Uterus (tissue), 3 donors: ENCODE measurements at regions not wholly inside any gene's neighbourhood (a gene's known extent, or its start where the extent isn't known, plus 50 kb on each side); places are given as distances from the start of the nearest gene placed in this dataset.

Source experiments
- DNase-seq, 2 donors: peaks; one replicate each; pipeline ENCODE4 v3.0.0-alpha.2; 2019 to 2020
- H3K27ac ChIP-seq, 2 donors: fragments of 200-600 bp; sonication (generic); 1 replicate in 1 of 2; 2 replicates in 1 of 2; pipeline ENCODE4 v1.5.1; 2016 to 2018
- H3K27me3 ChIP-seq, 2 donors: fragments of 200-600 bp; sonication (generic); one replicate each; pipeline ENCODE4 v1.5.1; 2018 to 2019; ENCODE audit warnings: control low read depth in 1 of 2
- H3K36me3 ChIP-seq, 2 donors: fragments of 200-600 bp; sonication (generic); one replicate each; pipeline ENCODE4 v1.5.1; 2019; ENCODE audit warnings: control low read depth in 1 of 2
- H3K4me1 ChIP-seq, 2 donors: fragments of 200-600 bp; sonication (generic); one replicate each; pipeline ENCODE4 v1.5.1; 2018 to 2019; ENCODE audit warnings: control low read depth in 1 of 2
- H3K4me3 ChIP-seq, 2 donors: fragments of 200-600 bp; sonication (generic); 1 replicate in 1 of 2; 2 replicates in 1 of 2; pipeline ENCODE4 v1.5.1; 2018 to 2019; ENCODE audit warnings: mild to moderate bottlenecking in 1 of 2
- H3K9me3 ChIP-seq, 2 donors: fragments of 200-600 bp; sonication (generic); one replicate each; pipeline ENCODE4 v1.5.1; 2019; ENCODE audit warnings: control low read depth in 1 of 2
- POLR2A ChIP-seq, 2 donors: fragments of 450-650 bp; IDR thresholded peaks; one replicate each; pipeline ENCODE4 v1.6.1; 2016; ENCODE audit warnings: antibody characterized with exemption in 2 of 2, mild to moderate bottlenecking in 1 of 2, moderate library complexity in 1 of 2
- intact Hi-C: fragments of 100-400 bp; cut with DNase I; formaldehyde crosslinking; loops from one replicate; pipeline ENCODE4 v1.15.1; 2023; ENCODE audit warnings: low total_unique reads
- TF ChIP-seq, protein P1 (sequence below), 4 experiments: fragments of 200-600 bp in 2 of 4; fragments of 450-650 bp in 2 of 4; sonication (generic) in 2 of 4; IDR thresholded peaks; one replicate each; pipeline ENCODE4 v1.5.1; 2016 to 2019; ENCODE audit warnings: antibody characterized with exemption in 4 of 4, mild to moderate bottlenecking in 2 of 4, moderate library complexity in 1 of 4
- donor health status: DM: yes; HTN: yes; CAD: no.

DNA sequence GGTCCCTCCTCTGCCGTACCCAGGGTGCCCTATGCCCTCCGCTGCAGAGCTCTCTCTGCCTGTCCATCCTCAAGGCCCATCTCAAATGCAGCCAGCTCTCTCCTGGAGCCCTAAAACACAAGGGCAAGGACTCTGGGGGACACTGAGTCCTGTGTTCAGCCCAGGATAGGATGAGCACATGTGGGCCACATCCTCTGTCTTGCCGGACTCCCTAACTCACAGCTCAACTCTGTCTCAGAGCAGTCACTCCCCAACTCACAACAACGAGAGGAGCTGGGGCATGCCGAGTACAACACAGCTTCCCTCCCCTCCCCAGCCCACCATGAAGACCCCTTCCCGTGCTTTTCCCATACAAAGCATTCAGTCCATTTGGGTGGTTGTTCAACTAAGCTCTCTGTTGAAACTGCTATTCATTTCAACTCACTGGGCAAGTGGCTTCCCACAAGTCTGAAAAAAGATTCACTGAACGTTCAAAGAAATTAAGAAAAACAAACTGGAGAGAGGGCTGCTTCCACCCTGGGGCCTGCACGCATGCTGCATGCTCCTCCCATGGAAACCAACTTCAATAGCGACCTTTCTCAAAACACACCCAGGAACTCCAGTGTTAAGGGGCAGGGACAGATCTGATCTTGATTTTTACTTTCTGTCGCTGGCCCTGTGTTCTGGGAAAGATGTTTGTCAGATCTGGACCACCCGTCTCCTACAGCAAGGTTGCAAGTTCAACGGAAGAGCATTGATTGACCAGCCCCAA lies 124.3 kb upstream of the IGF1R start:
- H3K27ac ChIP-seq, result no peak overlapping the region
- no peak for DNase-seq
- no peaks in the 10 kb centered on the region for H3K27me3 ChIP-seq
- H3K4me1 ChIP-seq, result no peaks in the 10 kb centered on the region
- TF ChIP-seq, protein P1, sequence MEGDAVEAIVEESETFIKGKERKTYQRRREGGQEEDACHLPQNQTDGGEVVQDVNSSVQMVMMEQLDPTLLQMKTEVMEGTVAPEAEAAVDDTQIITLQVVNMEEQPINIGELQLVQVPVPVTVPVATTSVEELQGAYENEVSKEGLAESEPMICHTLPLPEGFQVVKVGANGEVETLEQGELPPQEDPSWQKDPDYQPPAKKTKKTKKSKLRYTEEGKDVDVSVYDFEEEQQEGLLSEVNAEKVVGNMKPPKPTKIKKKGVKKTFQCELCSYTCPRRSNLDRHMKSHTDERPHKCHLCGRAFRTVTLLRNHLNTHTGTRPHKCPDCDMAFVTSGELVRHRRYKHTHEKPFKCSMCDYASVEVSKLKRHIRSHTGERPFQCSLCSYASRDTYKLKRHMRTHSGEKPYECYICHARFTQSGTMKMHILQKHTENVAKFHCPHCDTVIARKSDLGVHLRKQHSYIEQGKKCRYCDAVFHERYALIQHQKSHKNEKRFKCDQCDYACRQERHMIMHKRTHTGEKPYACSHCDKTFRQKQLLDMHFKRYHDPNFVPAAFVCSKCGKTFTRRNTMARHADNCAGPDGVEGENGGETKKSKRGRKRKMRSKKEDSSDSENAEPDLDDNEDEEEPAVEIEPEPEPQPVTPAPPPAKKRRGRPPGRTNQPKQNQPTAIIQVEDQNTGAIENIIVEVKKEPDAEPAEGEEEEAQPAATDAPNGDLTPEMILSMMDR (IDR thresholded peaks at IDR 0.05), result no peak
- TF ChIP-seq POLR2A (IDR thresholded peaks at IDR 0.05), result no peak
- no peak overlapping the region for H3K4me3 ChIP-seq
- intact Hi-C loops, result no loop called here
- H3K9me3 ChIP-seq, result no peaks in the 10 kb centered on the region
- no peaks in the 10 kb centered on the region for H3K36me3 ChIP-seq

DNA sequence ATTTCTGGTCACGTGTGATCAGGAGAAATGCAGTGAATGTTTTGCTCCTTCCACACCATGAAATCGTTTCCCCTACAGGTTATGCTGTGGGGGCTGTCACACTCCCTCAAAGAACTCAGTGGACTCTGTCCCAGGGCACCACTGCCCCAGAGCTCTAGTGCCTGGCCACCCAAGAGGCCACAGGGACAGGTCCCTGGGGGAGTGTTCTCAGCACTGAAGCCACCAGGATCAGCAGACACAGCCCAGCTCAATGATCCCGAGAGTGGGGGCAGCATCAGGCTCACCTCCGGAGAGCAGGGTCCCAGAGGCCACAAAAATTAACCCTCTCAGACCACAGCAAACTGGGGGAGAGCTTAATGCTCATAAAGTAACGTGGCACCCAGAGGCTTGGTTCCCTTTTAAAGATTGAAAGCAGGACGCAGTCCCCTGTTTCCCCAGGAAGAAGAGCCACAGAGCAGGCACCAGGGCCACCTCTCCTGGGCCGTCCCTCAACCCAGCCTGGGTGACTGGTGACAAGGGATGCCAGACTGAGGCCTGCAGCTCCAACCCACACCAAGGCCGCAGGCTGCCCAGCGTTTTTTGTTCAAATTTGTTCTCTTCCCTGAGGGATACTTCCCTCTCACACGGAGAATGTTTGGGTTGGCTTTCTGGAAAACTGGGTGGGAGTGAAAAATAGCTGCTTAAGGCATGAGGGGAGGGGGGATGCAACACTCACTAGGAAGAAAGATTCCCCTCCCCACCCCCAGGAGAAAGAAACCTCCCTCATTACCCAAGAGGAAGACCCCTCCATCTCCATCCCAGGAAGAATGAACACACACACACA lies 123.3 kb upstream of the IGF1R start:
- Histone ChIP-seq H3K4me3 (no peak overlapping the region), H3K9me3 (no peaks in the 10 kb centered on the region), H3K36me3 (no peaks in the 10 kb centered on the region), H3K27me3 (no peaks in the 10 kb centered on the region), H3K27ac (peak overlapping the region in 1 of 2 donors; percentile 23), H3K4me1 (no peaks in the 10 kb centered on the region)
- TF ChIP-seq POLR2A (IDR thresholded peaks at IDR 0.05), result no peak
- TF ChIP-seq, protein P1 (IDR thresholded peaks at IDR 0.05), result no peak
- DNase-seq, result no peak
- intact Hi-C loops, result no loop called here

DNA sequence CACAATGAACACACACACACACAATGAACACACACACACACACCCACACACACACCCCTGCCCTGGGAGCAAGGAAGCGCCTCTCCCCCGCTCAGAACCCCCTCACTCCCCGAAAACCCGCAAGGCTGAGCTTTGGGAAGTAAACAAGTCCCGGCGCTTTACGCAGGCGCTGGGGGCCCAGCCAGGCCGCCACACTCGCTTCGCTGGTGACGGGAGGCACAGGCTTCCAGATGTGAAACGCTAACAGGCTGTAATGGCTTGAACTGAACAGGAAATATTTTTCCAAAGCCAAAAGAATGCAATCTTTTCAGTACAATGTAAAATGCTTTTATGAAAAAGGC lies 122.7 kb upstream of the IGF1R start:
- H3K27ac ChIP-seq, result peak overlapping the region in 1 of 2 donors; percentile 23

DNA sequence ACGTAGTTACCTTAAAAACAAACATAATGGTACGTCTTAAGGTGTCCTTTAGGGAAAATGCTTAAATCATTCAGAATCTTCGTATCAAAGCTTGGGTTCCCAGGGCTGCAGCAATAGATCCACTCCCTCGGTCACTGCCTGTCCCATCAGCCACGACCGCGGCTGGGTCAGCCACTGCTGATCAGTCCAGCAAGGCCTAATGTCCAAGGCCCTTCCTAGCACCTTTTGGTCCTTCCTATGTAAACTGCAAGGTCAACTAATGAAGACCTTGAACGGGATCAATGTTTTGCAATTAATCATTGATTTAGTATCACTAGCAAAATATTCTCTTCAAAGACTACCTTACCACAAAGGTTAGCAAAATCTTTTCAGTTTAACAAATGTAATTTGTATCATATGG lies 122.2 kb upstream of the IGF1R start:
- Histone ChIP-seq H3K36me3 (no peaks in the 10 kb centered on the region), H3K9me3 (no peaks in the 10 kb centered on the region), H3K27ac (no peak overlapping the region), H3K4me3 (no peak overlapping the region), H3K27me3 (no peaks in the 10 kb centered on the region), H3K4me1 (no peaks in the 10 kb centered on the region)
- intact Hi-C loops, result no loop called here
- no peak for TF ChIP-seq POLR2A (IDR thresholded peaks at IDR 0.05)
- TF ChIP-seq, protein P1 (IDR thresholded peaks at IDR 0.05), result no peak
- DNase-seq, result no peak

More for the DNA sequence above, 122.7 kb upstream of the IGF1R start:
- no peaks in the 10 kb centered on the region for H3K27me3 ChIP-seq
- intact Hi-C loops, result no loop called here
- TF ChIP-seq POLR2A (IDR thresholded peaks at IDR 0.05), result no peak
- TF ChIP-seq, protein P1 (IDR thresholded peaks at IDR 0.05), result no peak
- no peaks in the 10 kb centered on the region for H3K36me3 ChIP-seq
- H3K4me1 ChIP-seq, result no peaks in the 10 kb centered on the region
- no peak overlapping the region for H3K4me3 ChIP-seq
- no peak for DNase-seq
- no peaks in the 10 kb centered on the region for H3K9me3 ChIP-seq

DNA sequence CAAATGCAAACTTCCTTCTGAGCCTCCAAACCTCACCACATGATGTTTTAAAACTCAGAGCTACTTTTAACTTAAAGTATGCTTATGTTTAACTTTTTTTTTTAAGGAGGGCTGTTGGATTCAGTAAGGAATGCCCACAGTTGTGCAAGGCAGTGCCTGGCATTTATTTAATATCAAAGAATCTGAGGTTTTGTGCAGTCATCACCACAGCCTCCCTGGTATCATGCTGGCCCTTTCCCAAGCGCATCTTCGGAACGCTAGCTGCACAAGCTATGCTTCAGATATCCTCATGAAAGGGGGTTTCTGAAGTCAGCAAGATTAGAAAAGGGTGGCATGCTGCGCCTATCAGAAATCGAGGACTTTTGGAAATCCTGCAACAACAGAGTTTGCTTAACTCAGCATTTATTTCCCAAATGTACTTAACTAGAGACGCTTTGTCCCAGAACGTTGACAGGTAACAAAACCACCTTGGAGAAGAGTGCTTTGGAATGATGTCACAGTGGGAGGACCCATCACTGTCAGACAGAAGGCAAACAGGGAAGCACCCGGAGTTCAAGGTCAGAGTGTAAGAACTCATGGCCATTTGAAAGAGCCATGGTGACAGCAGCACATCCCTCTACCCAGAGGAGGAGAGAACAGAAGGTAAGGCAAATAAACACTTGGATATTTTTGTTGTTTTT lies 120.2 kb upstream of the IGF1R start:
- Histone ChIP-seq H3K27ac (no peak overlapping the region), H3K27me3 (no peaks in the 10 kb centered on the region), H3K4me3 (no peak overlapping the region), H3K4me1 (no peaks in the 10 kb centered on the region), H3K9me3 (no peaks in the 10 kb centered on the region), H3K36me3 (no peaks in the 10 kb centered on the region)
- intact Hi-C loops, result no loop called here
- no peak for DNase-seq
- TF ChIP-seq, protein P1 (IDR thresholded peaks at IDR 0.05), result no peak
- no peak for TF ChIP-seq POLR2A (IDR thresholded peaks at IDR 0.05)
